ENCODE measurements at regions not wholly inside any gene's neighbourhood (a gene's known extent, or its start where the extent isn't known, plus 50 kb on each side); places are given as distances from the start of the nearest gene placed in this dataset.

- no peak for TF ChIP-seq CTCF (IDR thresholded peaks at IDR 0.05)
- no peak for DNase-seq (ENCODE audit: low spot score)
- H3K4me3 ChIP-seq = no peak overlapping the region
- no peak overlapping the region for H3K27ac ChIP-seq
Observed at GRCh38 chr16:52050418-52050817, 496.5 kb downstream of the TOX3 start.

DNA sequence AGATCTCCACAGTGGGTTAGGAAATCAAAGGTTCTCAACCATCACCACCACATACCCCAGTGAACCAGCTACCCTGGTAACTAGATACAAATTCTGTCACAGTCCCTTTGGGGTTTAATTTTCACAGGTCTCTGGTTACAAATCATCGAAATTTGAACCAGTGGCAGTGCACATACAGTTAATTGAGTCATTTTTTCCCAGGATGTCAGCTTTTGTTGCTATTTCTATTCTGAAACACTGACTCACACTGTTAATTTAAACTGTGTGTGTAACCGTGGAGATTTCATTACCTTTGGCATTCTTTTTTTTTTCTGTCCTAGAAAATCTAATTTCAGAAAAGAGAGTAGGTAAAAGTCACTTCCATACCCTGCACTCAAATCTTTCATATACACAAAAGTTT lies 511.5 kb downstream of the TOX3 start:
- TF ChIP-seq CTCF (IDR thresholded peaks at IDR 0.05) = no peak
- no peak overlapping the region for H3K4me3 ChIP-seq
- no peak overlapping the region for H3K27ac ChIP-seq
- DNase-seq (ENCODE audit: low spot score) = no peak

DNA sequence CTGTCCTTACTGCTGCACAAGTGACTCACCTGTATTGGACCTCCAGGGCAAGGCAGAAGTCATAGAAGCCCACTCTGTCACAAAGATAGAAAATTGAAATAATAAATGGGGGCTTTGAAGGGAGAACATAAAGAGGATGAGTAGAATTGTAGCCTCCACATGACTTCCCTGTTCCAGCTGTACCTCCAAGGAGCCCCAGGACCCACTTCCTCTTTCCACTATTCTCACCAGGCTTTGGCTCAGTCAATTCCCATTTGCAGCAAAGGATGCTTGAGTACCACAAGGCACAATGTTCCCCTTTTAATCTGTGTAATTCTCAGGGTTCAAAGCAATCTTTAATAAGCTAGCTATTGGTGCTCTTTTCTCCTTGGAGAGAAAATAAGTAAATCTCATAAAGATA lies 512.1 kb downstream of the TOX3 start:
- no peak overlapping the region for H3K4me3 ChIP-seq
- H3K27ac ChIP-seq = no peak overlapping the region
- DNase-seq (ENCODE audit: low spot score) = no peak
- no peak for TF ChIP-seq CTCF (IDR thresholded peaks at IDR 0.05)

DNA sequence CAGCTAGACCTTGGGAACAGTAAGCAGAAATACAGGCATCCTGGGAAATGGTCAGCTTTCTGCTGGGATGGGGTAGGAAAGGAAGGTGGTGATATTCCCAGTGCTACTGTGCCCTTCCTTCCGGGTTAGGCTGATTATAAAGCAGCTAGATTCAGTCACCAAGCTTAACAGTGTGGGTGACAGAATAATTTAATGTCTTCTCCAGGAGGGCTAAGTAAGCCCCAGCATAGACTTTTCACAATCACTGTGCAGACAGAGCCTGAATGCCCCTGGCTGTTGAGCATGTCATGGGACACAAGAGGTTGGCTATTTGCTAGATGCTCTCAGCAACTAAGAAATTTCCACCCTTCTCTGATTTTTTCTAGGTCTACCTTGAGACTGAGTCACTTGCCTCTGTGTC lies 513.0 kb downstream of the TOX3 start:
- no peak overlapping the region for H3K4me3 ChIP-seq

GRCh38 chr16:52022980-52023379 lies 524.0 kb downstream of the TOX3 start:
- H3K27ac ChIP-seq = no peak overlapping the region
- TF ChIP-seq CTCF (IDR thresholded peaks at IDR 0.05) = no peak
- no peak overlapping the region for H3K4me3 ChIP-seq
- no peak for DNase-seq (ENCODE audit: low spot score)

More for the DNA sequence above, 513.0 kb downstream of the TOX3 start:
- H3K27ac ChIP-seq = no peak overlapping the region
- no peak for DNase-seq (ENCODE audit: low spot score)
- no peak for TF ChIP-seq CTCF (IDR thresholded peaks at IDR 0.05)

- no peak for DNase-seq (ENCODE audit: low spot score)
- no peak overlapping the region for H3K27ac ChIP-seq
- no peak overlapping the region for H3K4me3 ChIP-seq
- TF ChIP-seq CTCF (IDR thresholded peaks at IDR 0.05) = no peak
Observed at GRCh38 chr16:52022177-52022576, 524.8 kb downstream of the TOX3 start.

DNA sequence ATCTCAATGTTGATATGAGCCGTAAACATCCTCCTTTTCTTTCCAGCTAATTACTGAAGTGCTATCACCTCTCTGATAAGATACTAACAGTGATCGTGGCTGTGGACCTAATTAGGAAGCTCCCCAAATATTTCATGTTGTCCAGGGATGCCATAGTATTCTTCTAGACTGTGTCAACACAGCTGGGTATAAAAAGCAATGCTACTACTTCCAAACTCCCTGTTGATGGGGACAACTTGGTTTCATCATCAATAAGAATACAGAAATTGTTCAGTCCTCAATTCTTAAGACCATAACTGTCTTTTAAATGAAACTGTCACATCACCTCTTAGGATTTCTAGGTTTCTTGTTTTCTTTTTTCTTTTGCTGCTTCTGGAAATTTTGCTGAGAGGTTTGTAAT lies 530.6 kb downstream of the TOX3 start:
- Histone ChIP-seq H3K4me3 (no peak overlapping the region), H3K27ac (no peak overlapping the region)
- DNase-seq (ENCODE audit: low spot score) = no peak
- no peak for TF ChIP-seq CTCF (IDR thresholded peaks at IDR 0.05)
